ENCODE measurements at regions not wholly inside any gene's neighbourhood (a gene's known extent, or its start where the extent isn't known, plus 50 kb on each side); places are given as distances from the start of the nearest gene placed in this dataset.

DNA sequence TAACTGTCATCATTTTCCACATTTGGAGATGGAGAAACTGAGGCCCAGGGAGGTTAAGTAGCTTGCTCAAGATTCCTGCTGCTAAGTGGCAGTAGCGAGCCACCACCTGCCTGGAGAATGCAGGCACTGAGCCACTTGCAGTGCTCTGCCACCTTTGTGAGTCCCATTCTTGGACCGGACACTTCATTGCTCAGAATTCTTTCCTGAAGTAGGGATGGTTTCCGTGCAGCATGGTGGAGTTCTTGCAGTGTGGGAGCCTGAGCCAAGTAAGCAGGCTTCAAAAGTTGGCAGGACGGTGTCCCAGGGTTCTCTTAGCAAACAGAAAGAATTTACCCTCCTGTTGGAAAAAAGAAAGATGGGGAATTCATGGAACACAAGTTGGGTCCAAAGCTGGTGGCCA lies 115.0 kb upstream of the MMADHC start (continued):
- TF ChIP-seq, protein P1, sequence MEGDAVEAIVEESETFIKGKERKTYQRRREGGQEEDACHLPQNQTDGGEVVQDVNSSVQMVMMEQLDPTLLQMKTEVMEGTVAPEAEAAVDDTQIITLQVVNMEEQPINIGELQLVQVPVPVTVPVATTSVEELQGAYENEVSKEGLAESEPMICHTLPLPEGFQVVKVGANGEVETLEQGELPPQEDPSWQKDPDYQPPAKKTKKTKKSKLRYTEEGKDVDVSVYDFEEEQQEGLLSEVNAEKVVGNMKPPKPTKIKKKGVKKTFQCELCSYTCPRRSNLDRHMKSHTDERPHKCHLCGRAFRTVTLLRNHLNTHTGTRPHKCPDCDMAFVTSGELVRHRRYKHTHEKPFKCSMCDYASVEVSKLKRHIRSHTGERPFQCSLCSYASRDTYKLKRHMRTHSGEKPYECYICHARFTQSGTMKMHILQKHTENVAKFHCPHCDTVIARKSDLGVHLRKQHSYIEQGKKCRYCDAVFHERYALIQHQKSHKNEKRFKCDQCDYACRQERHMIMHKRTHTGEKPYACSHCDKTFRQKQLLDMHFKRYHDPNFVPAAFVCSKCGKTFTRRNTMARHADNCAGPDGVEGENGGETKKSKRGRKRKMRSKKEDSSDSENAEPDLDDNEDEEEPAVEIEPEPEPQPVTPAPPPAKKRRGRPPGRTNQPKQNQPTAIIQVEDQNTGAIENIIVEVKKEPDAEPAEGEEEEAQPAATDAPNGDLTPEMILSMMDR (IDR thresholded peaks at IDR 0.05 in 2 of 3, conservative IDR thresholded peaks at IDR 0.05 in 1 of 3; ENCODE audit: insufficient read depth in 2 of 3, low read depth in 1 of 3, low read length in 3 of 3) = no peak
- TF ChIP-seq MED1 (CRISPR knock-in tag; IDR thresholded peaks at IDR 0.05; ENCODE audit: borderline replicate concordance) (no peak), ILF3 (IDR thresholded peaks at IDR 0.05; ENCODE audit: borderline replicate concordance) (no peak), ZNF764 (CRISPR knock-in tag; IDR thresholded peaks at IDR 0.05; ENCODE audit: low read depth) (no peak)

DNA sequence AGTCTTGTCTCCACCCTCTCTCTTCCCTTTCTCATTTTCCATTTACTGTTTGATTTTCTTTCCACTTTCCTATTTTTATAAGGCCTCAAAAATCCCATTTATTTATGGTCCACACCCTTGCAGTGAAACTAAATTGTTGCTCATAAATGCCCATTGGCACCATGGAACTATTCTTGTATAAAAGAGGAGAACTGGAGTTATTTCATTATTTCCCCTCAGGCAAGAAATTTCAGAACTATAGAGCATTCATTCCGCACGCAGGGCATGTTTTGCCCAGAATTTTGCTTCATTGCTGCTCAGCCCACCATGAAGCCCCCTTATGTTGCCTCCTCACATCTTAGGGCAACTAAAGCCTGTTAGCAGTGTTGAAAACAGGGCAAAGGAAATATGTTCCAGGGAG lies 113.7 kb upstream of the MMADHC start:
- Histone ChIP-seq H3K79me2 (ENCODE audit: control insufficient read depth, insufficient read depth, low read length) (no peaks in the 10 kb centered on the region), H3K4me1 (replicated peaks in 1 of 2; ENCODE audit: control insufficient read depth in 2 of 2, insufficient read depth in 2 of 2, low read length in 2 of 2) (no peaks in the 10 kb centered on the region), H3K9me1 (ENCODE audit: control insufficient read depth, insufficient read depth, low read length) (no peaks in the 10 kb centered on the region), H3K9me3 (replicated peaks; ENCODE audit: control insufficient read depth, insufficient read depth, low read depth, low read length) (no peaks in the 10 kb centered on the region), H3K9ac (ENCODE audit: insufficient read depth in 1 of 2, low read depth in 2 of 2, low read length in 2 of 2) (no peak overlapping the region), H3K27ac (ENCODE audit: extremely low read depth, low read depth, low read length) (no peak overlapping the region), H3K36me3 (ENCODE audit: control insufficient read depth, insufficient read depth, low read length) (no peaks in the 10 kb centered on the region), H3K4me2 (ENCODE audit: insufficient read depth, low read length) (no peak overlapping the region), H2AFZ (ENCODE audit: low read depth, low read length) (no peak overlapping the region), H4K20me1 (replicated peaks; ENCODE audit: control insufficient read depth, insufficient read depth, low read length) (no peaks in the 10 kb centered on the region), H3K4me3 (no peak overlapping the region), H3K27me3 (ENCODE audit: control insufficient read depth in 2 of 2, insufficient read depth in 2 of 2, low read length in 2 of 2) (no peaks in the 10 kb centered on the region)
- DNase-seq (ENCODE audit: extremely low read depth in 1 of 4, low spot score in 3 of 4) = no peak
- ATAC-seq = no peak
- no peak for FAIRE-seq
- no TSS peak for BruUV-seq (replicated peaks)
- in situ Hi-C loops (cut with MboI) (no loop called here), intact Hi-C loops (cut with micrococcal nuclease) (no loop called here)
- WGBS (ENCODE audit: insufficient coverage, low coverage, missing lambda C conversion rate) = 0% methylated on average over 2 of the region's 2 CpGs
- ChIA-PET CTCF (ENCODE audit: low intra/inter-chr PET ratio) (no interaction called here), POLR2A (no interaction called here)
- TF ChIP-seq STAT6 (CRISPR knock-in tag; IDR thresholded peaks at IDR 0.05) (no peak), FOXP4 (CRISPR knock-in tag; IDR thresholded peaks at IDR 0.05; ENCODE audit: borderline replicate concordance) (no peak), ZNF232 (CRISPR knock-in tag; IDR thresholded peaks at IDR 0.05) (no peak), KLF6 (CRISPR knock-in tag; IDR thresholded peaks at IDR 0.05; ENCODE audit: borderline replicate concordance) (no peak), DIDO1 (tag; IDR thresholded peaks at IDR 0.05; ENCODE audit: low read depth) (no peak), ZBTB11 (CRISPR knock-in tag; IDR thresholded peaks at IDR 0.05) (no peak), ARNT (IDR thresholded peaks at IDR 0.05) (no peak)

Data from K562 (cell line).